Tibial artery (tissue), 4 donors: ENCODE measurements at regions not wholly inside any gene's neighbourhood (a gene's known extent, or its start where the extent isn't known, plus 50 kb on each side); places are given as distances from the start of the nearest gene placed in this dataset.

Source experiments
- DNase-seq, 2 donors: peaks; one replicate each; pipeline ENCODE4 v3.0.0-alpha.2; 2019
- H3K27ac ChIP-seq, 2 donors: fragments of 200-600 bp; sonication (generic) in 1 of 2; 1 replicate in 1 of 2; 2 replicates in 1 of 2; pipeline ENCODE4 v1.5.1; 2018 to 2019; ENCODE audit warnings: mild to moderate bottlenecking in 1 of 2
- H3K27me3 ChIP-seq, 2 donors: fragments of 200-600 bp; sonication (generic) in 1 of 2; one replicate each; pipeline versions ENCODE4 v1.5.1 to v1.6.0; 2016 to 2019
- H3K36me3 ChIP-seq, 3 donors: fragments of 200-600 bp; sonication (generic) in 2 of 3; one replicate each; pipeline ENCODE4 v1.5.1; 2016 to 2019; ENCODE audit warnings: mild to moderate bottlenecking in 2 of 3
- H3K4me1 ChIP-seq, 4 donors: fragments of 200-600 bp; sonication (generic) in 2 of 4; 1 replicate in 3 of 4; 2 replicates in 1 of 4; pipeline ENCODE4 v1.5.1; 2016 to 2019
- H3K4me3 ChIP-seq, 2 donors: fragments of 200-600 bp; sonication (generic) in 1 of 2; 1 replicate in 1 of 2; 2 replicates in 1 of 2; pipeline ENCODE4 v1.5.1; 2018 to 2019; ENCODE audit warnings: mild to moderate bottlenecking in 2 of 2
- H3K9me3 ChIP-seq, 3 donors: fragments of 200-600 bp; sonication (generic) in 1 of 3; one replicate each; pipeline ENCODE4 v1.5.1; 2016 to 2019
- intact Hi-C: fragments of 100-400 bp; cut with DNase I; formaldehyde crosslinking; loops from one replicate; pipeline ENCODE4 v1.15.0; 2023; ENCODE audit warnings: low total_unique reads
- TF ChIP-seq, protein P1 (sequence below), 2 experiments: fragments of 200-600 bp in 1 of 2; fragments of 450-650 bp in 1 of 2; IDR thresholded peaks; one replicate each; pipeline ENCODE4 v1.5.1; 2017 to 2019; ENCODE audit warnings: antibody characterized with exemption in 2 of 2, mild to moderate bottlenecking in 1 of 2, moderate library complexity in 1 of 2

DNA sequence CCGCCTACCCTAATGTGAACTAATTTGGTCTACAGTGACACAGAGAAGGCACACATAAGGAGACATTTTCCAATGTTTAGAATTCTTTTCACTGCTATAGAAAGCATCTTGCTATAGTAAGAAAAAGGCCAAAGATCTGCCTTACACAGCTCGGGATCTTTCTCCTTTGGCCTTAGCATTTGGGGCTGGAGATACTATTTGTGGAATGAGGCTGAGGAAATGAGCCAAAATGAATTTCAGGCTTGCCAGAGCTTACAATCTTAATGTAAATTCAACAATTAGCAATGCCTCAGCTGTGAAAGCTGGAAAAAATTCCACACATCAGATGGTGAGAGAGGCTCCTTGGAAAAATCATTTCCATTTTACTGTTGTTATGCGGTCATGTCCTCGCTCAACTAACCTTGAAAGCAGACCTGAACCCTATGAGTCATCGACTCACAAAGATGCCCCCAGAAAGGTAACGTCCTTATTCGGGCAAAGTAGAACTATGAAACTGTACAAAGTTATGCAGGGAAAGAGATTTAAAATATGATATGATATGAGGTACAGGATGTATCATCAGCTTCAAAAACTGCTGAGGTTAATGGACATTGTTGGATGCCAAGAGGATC, 324.5 kb upstream of the NBEA start:
- DNase-seq: no peak

DNA sequence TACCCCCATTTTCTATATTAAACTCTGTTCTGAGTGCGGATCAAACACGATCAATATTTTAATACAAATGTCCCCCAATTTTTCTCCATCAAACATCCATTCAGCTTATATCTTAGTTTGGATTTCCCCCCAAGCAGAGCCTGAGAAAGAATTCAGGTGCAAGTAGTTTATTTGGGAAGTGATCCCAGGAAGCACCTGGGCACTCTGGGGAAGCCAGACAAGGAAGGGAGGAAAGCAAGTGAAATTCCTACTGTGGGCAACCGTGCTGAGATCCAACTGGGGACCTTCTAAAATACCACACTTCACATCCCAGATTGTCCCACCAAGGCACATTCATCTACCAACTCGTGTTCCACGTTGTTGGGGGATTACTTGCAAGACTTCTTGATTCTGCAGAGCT, 323.4 kb upstream of the NBEA start:
- TF ChIP-seq, protein P1, sequence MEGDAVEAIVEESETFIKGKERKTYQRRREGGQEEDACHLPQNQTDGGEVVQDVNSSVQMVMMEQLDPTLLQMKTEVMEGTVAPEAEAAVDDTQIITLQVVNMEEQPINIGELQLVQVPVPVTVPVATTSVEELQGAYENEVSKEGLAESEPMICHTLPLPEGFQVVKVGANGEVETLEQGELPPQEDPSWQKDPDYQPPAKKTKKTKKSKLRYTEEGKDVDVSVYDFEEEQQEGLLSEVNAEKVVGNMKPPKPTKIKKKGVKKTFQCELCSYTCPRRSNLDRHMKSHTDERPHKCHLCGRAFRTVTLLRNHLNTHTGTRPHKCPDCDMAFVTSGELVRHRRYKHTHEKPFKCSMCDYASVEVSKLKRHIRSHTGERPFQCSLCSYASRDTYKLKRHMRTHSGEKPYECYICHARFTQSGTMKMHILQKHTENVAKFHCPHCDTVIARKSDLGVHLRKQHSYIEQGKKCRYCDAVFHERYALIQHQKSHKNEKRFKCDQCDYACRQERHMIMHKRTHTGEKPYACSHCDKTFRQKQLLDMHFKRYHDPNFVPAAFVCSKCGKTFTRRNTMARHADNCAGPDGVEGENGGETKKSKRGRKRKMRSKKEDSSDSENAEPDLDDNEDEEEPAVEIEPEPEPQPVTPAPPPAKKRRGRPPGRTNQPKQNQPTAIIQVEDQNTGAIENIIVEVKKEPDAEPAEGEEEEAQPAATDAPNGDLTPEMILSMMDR (IDR thresholded peaks at IDR 0.05): no peak
- Histone ChIP-seq H3K36me3 (no peaks in the 10 kb centered on the region), H3K9me3 (no peaks in the 10 kb centered on the region), H3K4me1 (peaks cover 0 to 4% (median 0%) of the 10 kb centered on the region in 4 donors), H3K4me3 (no peak overlapping the region), H3K27me3 (no peaks in the 10 kb centered on the region), H3K27ac (no peak overlapping the region)
- no peak for DNase-seq
- intact Hi-C loops: no loop called here

More for the DNA sequence above, 324.5 kb upstream of the NBEA start:
- H3K4me3 ChIP-seq: no peak overlapping the region
- TF ChIP-seq, protein P1 (IDR thresholded peaks at IDR 0.05): no peak
- H3K9me3 ChIP-seq: no peaks in the 10 kb centered on the region
- H3K27me3 ChIP-seq: no peaks in the 10 kb centered on the region
- no peak overlapping the region for H3K27ac ChIP-seq
- intact Hi-C loops: no loop called here
- no peaks in the 10 kb centered on the region for H3K36me3 ChIP-seq
- peaks cover 0 to 4% (median 0%) of the 10 kb centered on the region in 4 donors for H3K4me1 ChIP-seq

DNA sequence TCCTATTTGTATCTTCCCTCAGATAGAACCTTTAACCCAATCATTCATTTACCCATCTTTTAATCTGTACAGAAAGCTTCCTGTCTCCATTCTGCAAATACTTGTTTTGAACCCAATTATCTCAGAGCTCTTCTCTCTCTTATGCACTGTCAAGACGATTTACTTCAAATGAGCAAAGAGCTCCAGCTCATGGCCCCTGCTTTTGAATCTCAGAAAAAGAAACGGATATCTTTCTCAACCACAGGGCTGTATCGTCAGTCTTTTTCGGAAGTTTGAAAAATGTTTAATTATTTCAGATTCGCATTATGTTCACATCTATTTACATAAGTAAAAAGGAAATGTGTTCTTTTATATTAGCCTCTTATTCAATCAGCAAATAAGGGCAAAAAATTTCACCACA, 322.7 kb upstream of the NBEA start:
- H3K36me3 ChIP-seq: no peaks in the 10 kb centered on the region
- peaks cover 0 to 4% (median 0%) of the 10 kb centered on the region in 4 donors for H3K4me1 ChIP-seq
- TF ChIP-seq, protein P1 (IDR thresholded peaks at IDR 0.05): no peak
- intact Hi-C loops: no loop called here
- no peak for DNase-seq
- H3K9me3 ChIP-seq: no peaks in the 10 kb centered on the region
- H3K27me3 ChIP-seq: no peaks in the 10 kb centered on the region
- H3K27ac ChIP-seq: no peak overlapping the region
- H3K4me3 ChIP-seq: no peak overlapping the region

DNA sequence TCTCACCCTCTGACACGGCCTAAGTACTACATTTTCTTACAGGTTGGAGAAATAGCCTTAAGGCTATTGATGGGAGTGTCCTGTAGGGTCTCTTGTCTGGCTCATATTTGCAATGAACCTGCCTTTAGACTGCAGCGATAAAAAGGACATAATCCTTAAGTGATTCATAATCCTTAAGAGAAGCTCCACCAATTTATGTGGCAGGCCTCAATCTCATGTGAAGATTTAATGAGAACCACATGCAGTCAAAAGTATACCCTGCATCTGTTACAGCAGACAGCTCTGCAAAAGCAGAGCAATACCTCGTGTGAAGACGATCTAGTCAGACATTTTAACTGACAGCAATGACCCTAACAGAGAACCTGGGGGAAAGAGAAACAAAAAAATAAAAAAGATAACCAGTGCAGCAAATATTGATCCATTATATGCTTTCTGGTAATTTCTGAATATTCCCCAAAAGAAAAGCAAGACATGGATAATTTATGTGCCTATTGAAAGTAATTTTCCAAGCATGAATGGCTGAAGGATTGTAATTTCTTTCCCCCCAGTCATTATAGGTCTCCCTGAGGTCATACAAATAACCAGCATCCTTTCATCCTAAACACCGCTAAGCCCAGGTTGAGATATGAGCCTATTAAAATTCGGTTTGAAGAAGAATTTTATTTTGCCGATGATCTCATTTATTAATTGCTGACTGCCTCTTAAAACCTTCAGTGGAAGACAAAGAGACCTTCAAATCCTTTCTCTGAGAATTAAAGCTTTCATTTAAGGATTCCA, 321.8 kb upstream of the NBEA start:
- no peak for DNase-seq
- intact Hi-C loops: no loop called here
- H3K27ac ChIP-seq: no peak overlapping the region
- no peaks in the 10 kb centered on the region for H3K36me3 ChIP-seq
- H3K27me3 ChIP-seq: no peaks in the 10 kb centered on the region
- TF ChIP-seq, protein P1 (IDR thresholded peaks at IDR 0.05): no peak
- H3K4me3 ChIP-seq: no peak overlapping the region
- H3K4me1 ChIP-seq: peaks cover 0 to 4% (median 0%) of the 10 kb centered on the region in 4 donors
- H3K9me3 ChIP-seq: no peaks in the 10 kb centered on the region

DNA sequence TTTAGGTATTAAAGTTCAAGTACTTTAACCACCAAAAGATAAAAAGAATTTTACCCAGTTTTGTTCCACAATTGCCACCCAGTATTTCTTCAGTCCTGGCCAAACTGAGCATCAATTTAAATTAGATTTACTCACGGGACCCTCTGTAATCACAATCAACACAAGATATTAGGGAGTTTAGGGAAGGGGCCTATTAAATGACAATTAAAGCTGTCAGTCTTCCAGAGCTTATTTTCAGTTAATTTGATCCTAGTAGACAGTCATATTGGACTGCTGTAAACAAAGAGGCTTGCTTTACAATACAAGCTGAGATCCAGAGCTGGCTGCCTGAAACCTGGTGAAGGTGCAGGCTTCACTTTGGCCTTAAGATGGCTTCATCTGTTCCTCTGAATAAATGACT, 321.2 kb upstream of the NBEA start:
- H3K9me3 ChIP-seq: no peaks in the 10 kb centered on the region
- TF ChIP-seq, protein P1 (IDR thresholded peaks at IDR 0.05): no peak
- H3K36me3 ChIP-seq: no peaks in the 10 kb centered on the region
- intact Hi-C loops: no loop called here
- H3K4me3 ChIP-seq: no peak overlapping the region
- peaks cover 0 to 4% (median 0%) of the 10 kb centered on the region in 4 donors for H3K4me1 ChIP-seq
- DNase-seq: no peak
- no peaks in the 10 kb centered on the region for H3K27me3 ChIP-seq
- H3K27ac ChIP-seq: no peak overlapping the region
